ENCODE measurements at regions not wholly inside any gene's neighbourhood (a gene's known extent, or its start where the extent isn't known, plus 50 kb on each side); places are given as distances from the start of the nearest gene placed in this dataset.

DNA sequence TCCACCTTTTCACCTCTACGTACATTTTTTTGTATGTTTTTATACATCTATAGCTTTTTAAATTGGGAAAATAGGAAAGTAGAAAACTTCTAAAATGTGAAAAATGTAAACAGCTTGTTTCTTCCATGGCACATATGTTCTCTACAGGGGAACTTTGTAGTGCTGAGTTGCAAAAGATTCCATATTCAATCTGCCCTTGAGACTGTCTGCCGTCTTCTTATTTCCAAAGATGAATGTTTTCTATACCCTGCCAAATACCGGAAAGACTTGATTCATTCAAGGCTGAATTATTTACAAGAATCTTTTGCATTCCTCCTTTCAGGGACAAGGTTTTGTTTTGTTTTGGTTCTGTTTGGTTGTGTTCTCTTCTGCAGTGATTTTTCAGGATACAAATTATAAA is 1334.5 kb upstream of the ADGRL4 start:
- TF ChIP-seq, protein P1, sequence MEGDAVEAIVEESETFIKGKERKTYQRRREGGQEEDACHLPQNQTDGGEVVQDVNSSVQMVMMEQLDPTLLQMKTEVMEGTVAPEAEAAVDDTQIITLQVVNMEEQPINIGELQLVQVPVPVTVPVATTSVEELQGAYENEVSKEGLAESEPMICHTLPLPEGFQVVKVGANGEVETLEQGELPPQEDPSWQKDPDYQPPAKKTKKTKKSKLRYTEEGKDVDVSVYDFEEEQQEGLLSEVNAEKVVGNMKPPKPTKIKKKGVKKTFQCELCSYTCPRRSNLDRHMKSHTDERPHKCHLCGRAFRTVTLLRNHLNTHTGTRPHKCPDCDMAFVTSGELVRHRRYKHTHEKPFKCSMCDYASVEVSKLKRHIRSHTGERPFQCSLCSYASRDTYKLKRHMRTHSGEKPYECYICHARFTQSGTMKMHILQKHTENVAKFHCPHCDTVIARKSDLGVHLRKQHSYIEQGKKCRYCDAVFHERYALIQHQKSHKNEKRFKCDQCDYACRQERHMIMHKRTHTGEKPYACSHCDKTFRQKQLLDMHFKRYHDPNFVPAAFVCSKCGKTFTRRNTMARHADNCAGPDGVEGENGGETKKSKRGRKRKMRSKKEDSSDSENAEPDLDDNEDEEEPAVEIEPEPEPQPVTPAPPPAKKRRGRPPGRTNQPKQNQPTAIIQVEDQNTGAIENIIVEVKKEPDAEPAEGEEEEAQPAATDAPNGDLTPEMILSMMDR (IDR thresholded peaks at IDR 0.05 in 4 of 5, conservative IDR thresholded peaks at IDR 0.05 in 1 of 5): no peak
- no peak for TF ChIP-seq POLR2A (IDR thresholded peaks at IDR 0.05)
